T-helper 2 cell treated with Interferon-gamma antibody and Interleukin-4, amounts not matched to agents 100 ng/mL and 5 ng/mL, for 36 hours (primary cell): ENCODE measurements at regions not wholly inside any gene's neighbourhood (a gene's known extent, or its start where the extent isn't known, plus 50 kb on each side); places are given as distances from the start of the nearest gene placed in this dataset.

Source experiments
- intact Hi-C: fragments of 100-400 bp; cut with micrococcal nuclease; formaldehyde crosslinking; loops from one replicate; pipeline ENCODE4 v1.15.1; 2023

GRCh38 chr10:47053081-47053798, 142.0 kb downstream of the PTPN20 start:
- intact Hi-C loops, result no loop called here

DNA sequence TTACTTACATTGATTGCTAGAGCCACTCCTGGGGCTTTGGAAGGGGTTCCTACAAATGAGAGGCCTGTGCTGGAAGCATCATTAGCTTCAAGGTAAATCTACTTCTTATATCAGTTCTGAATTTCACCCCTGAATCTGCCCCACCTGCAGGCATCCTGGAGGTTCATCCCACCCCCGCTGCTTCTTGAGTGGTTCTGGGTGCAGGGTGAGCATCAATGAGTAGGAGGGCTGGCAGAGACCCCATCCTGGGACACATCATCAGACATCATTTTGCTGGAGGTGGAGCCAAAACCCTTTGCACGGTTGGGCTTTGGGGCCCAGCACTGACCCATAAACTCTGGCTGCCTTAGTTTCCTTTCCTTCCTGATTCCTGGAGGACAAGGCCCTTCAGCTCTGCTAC, 143.7 kb downstream of the PTPN20 start:
- intact Hi-C loops, result no loop called here

DNA sequence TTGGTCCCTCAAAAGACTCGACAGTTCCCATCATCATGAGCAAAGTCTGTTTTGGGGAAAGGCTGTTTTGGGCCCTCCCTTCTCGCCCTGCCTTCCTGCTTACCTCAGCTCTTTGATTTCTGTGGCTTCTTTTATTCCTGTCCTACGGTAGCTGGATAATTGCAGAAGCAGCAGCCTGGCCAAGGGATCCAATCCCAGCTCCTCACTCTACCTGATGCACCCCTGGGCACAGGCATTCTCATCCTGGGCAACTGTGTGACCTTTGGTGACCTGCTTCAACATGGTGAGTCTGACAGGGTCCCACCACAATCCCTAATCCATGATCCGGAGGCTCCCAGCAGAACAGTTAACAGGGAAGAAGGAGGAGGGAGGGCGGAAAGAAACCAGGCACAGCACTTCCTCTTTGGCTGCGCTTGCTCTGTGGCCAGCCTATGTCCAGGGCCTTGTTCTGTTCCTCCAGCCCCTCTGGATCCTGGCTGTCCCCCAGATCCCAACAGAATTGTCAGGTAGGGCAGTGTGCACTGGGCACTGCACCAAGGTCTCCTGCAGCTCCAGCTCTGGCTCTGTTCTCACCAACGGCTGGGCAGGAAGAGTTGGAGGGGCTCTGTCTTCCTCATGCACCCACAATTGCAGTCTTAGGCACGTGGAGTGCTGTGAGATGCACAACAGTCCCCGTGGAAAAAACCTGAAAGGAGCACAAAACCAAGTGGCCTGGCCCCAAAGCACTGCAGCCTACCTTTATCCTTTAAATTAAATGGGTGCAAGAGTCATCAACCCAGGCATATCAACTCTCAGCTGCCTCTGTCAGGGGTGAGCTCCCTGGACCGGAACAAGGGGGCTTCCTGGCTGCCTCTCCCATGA, 144.4 kb downstream of the PTPN20 start:
- intact Hi-C loops, result no loop called here

GRCh38 chr10:47056247-47056510, 145.0 kb downstream of the PTPN20 start:
- intact Hi-C loops, result no loop called here

- intact Hi-C loops, result no loop called here
Observed at GRCh38 chr10:47057471-47057870, 146.2 kb downstream of the PTPN20 start.

- intact Hi-C loops, result no loop called here
Observed at GRCh38 chr10:47058032-47058702, 146.9 kb downstream of the PTPN20 start.

DNA sequence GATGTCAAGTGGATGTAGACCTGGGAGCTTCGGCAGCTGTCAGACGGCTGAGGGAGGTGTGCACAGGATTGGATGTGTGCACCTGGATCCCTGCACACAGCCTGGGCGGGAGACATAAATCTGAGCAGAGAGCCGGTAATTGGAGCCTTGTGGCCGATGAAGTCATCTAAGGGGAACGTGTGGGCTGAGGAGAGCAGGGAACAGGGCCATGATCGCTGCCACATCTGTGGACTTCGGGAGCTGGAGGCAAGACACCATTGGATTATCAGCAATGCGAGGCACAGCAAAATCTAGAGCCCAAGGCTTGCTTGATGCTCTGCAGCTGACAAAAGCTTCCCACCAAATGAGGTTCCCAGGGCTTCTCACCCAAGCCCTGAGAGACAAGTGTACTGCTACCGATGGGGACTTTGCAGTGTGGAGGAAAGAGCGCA, 147.7 kb downstream of the PTPN20 start:
- intact Hi-C loops, result no loop called here

DNA sequence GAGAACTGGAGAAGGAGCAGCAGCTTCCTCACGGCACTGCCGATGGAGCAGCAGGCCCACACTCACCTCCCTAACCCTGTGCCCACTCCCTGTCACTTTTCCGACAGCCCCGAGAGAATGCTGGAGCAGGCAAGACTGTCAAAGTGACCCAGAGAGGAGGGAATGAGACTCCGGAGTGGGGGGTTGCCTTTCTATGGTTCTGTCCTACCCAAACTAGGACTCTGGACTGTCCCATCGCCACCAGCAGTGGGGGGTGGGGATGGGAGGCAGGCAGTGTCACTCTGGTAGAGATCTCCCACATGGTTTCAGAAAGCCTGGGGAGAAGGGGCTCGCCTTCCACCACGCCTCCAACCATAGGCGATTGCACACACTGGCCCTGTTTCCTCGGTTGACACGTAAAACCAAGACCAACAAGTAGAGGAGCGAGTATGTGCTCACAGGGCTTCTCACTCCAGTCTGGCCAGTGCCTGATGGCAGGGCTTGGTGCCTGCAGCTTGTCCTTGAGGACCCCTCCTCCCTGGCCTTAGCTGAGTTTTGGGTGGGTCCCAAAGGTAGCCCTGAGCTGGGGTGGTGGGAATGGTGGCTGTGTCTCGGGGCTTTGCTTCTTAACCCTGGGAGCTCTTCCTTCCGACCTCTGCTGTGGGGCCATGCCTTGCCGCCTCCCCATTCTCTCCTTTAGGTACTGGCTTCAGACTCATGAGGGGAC, 148.5 kb downstream of the PTPN20 start:
- intact Hi-C loops, result no loop called here

DNA sequence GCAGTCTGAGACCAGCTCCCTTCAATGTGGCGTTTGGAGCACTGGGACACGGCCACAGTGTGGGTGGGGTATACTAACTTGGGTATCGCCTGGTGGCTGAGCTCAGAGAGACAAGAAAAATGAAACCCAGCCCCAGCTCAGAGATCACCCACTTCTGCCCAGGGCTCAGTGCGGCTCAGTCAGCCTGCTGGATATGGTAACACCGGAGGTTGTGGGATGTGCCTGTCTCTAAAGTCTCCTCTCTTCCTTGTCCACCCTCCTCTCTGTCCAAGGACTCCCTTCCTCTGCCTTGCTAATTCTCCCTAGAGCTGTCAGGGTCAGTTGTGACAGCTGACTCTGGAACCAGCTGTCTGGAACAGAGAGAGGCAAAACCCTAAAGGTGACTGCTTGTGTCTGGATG, 149.1 kb downstream of the PTPN20 start:
- intact Hi-C loops, result no loop called here

GRCh38 chr10:47060993-47061500, 149.8 kb downstream of the PTPN20 start:
- intact Hi-C loops, result no loop called here

- intact Hi-C loops, result no loop called here
Observed at GRCh38 chr10:47061776-47062175, 150.5 kb downstream of the PTPN20 start.

- intact Hi-C loops, result no loop called here
Observed at GRCh38 chr10:47062441-47063200, 151.4 kb downstream of the PTPN20 start.

- intact Hi-C loops, result no loop called here
Observed at GRCh38 chr10:47063858-47064257, 152.6 kb downstream of the PTPN20 start.

DNA sequence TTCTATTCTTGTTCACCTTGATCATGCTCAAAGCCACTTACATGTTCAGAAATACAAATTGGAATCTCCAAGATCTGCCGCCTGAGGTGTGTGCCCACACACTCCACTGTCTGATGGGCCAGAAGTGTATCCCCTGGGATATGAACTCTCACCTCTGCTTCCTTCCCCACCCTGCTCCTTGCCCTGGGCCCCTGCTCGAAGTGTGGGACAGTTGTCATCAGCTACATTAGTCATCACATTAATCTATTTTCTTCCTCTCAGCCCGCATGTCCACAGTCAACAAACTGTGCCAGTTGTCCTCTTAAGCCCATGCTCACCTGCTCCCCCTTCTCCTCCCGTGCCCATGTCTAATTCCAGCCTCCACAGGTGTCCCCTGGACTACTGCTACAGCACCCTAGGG, 154.7 kb downstream of the PTPN20 start:
- intact Hi-C loops, result no loop called here

- intact Hi-C loops, result no loop called here
Observed at GRCh38 chr10:47067949-47068940, 157.0 kb downstream of the PTPN20 start.

GRCh38 chr10:47070541-47070940, 159.3 kb downstream of the PTPN20 start:
- intact Hi-C loops, result no loop called here

GRCh38 chr10:47071891-47072290, 160.7 kb downstream of the PTPN20 start:
- intact Hi-C loops, result no loop called here

GRCh38 chr10:47073967-47074366, 162.7 kb downstream of the PTPN20 start:
- intact Hi-C loops, result no loop called here

GRCh38 chr10:47076949-47077361, 165.7 kb downstream of the PTPN20 start:
- intact Hi-C loops, result no loop called here

GRCh38 chr10:47077386-47077785, 166.2 kb downstream of the PTPN20 start:
- intact Hi-C loops, result no loop called here
